ENCODE measurements at regions not wholly inside any gene's neighbourhood (a gene's known extent, or its start where the extent isn't known, plus 50 kb on each side); places are given as distances from the start of the nearest gene placed in this dataset.
A peak's percentile ranks its signal among the peaks of the same experiment; 100 is the strongest.

DNA sequence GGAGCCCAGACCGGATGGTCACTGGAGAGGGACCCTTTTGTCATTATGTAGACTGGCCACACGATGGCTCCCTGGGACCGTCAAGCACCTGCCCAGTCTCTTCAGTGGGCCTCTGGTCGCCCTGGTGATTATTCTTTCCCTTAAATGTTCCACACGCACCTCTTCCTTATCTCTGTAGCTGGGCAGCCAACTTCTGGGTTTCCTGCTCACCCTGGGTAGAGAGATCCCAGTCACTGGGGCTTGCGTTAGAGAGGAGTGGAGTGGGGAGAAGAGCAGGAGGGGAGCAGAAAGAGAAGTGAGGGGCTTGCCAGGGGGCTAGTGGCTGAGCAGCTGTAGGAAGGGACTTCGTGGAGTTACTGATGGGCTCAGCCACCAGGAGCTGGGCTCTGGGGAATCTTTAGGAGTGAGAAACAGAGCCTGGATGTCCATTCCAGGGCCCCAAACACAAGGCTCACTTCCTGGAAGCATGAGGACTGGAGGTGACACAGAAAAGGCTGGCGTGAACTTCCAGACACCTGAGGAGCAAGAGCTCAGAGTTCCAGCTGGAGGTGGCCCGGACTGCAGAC lies 150.1 kb downstream of the DHX35 start:
- DNase-seq (ENCODE audit: low read depth in 2 of 2), result no peak

DNA sequence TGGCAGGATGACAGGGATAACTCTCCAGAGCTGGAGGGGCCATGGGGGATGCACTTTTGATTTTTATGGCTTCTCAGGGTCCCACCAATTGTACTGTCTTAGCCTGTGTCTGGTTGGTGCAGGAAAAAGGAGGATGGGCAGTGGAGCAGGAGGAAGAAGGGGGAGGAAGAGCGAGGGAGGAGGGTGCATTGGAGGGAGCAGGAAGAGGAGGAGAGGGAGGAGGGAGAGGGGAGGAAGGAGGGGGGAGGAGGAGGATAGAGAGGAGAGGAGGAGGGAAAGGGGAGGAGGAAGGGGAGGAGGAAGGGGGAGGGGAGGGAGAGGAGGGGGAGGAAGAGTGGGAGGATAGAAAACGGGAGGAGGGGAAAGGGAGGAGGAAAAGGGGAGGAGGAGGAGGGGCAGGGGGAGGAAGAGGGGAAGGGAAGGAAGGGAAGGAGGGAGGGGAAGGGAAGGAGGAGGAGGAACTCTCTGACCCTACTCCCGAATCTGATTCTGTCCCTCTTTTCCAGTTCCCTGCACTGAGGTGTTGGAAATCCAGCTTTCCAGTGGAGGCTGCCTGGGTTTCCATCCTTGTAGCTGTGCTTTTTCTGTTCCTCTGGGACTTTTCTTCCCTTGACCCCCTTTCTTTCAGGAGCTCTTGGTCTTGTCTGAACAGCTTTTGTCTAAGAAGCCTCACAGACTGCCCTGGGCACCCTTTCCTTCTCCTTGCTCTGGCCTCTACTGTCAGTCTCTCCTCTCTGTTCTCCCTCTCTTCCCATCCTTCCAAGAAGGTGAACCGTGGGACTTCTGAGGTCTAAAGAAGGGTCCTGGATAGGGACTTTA lies 149.4 kb downstream of the DHX35 start:
- DNase-seq (ENCODE audit: low read depth in 2 of 2), result no peak

DNA sequence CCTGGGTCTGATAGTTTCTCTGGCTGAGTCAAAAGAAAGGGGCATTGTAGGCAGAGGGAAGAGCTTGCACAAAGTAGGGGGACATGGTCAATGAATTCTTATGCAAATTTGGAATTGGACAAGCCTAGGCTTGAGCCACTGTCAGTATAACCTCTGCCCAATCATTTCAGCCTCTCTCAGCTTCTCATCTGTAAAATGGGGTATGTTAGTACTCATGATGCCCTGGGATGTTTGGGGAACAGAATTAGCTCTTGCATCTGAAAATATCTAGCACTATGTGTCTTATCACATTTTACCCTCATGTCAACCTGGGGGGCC lies 148.6 kb downstream of the DHX35 start:
- DNase-seq (ENCODE audit: low read depth in 2 of 2), result no peak

DNA sequence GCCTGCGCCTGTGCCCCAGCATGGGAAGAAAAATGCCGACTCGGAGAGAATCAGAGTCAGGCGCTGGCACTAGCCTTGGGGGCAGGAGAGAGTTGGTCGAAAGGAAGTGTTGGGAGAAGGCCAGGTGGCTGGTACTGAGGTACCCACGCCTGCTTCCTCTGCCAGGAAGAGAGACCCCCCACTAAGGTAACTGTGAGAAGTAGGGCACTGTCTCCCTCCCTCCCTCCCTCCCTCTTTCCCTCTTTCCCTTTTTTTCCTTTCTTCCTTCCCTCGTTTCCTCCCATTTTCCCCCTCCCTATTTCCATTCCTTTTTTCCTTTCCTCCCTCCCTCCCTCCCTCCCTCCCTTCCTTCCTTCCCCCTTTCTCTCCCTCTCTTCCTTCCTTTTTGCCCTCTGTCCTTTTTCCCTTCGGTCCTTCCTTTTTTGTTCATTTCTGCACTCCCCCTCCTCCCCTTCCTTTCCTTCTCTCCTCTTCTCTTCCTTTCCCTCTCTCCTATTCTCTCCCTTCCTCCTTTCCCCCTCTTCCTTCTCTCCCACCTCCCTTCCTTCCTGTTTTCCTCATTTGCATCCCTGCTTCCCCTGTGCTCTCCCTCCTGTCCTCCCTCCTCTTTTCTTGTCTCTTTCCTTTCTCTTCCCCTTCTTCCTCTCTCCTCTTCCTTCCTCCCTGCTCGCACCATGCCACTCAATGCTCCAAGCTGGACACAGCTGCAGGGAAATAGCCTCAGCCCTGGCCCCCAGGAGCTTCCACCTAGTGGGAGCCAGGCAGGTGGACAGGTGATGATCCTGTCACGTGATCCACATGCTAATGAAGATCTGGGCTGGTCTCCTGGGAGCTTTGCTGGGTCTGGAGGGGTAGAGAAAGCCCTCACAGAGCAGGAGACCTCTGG lies 148.0 kb downstream of the DHX35 start:
- no peak for DNase-seq (ENCODE audit: low read depth in 2 of 2)

DNA sequence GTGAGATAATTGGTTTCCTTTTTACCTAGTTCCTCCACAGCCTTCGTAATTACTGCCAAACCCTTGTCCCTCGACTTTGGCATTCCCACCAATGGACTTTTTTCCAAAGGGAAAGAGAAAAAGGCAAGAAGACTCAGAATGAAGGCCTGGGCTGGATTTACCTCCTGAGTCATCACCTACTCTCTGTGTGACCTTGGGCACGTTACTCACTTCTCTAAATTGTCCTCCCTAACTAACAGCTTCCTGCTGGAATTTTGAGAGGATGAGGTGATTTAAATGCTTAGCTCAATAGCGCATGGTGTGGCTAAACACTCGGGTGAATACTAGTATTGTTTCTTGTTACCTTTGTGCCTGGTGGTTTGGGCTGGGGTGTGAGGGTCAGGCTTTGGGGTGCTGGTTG lies 146.6 kb downstream of the DHX35 start:
- peak; percentile 4 for DNase-seq (ENCODE audit: low read depth in 2 of 2)

DNA sequence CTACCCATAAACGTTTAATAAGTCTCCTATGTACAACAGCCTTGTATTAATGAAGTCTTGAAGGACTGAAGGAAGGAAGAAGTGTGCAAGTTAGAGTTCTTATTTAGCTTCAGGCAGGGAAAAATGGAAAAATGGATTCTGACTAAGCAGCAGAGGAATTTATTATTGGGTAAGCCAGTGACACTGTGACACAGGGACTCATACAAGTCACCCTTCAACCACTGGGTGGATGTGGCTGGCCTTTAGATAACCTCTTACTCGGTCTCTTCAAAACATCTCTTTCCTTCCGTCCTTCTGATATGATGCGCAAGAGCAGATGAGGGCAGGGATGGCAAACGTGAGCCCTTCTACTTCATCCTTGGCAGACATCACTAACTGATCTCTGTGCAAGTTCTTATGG lies 145.6 kb downstream of the DHX35 start:
- DNase-seq (ENCODE audit: low read depth in 2 of 2), result no peak

DNA sequence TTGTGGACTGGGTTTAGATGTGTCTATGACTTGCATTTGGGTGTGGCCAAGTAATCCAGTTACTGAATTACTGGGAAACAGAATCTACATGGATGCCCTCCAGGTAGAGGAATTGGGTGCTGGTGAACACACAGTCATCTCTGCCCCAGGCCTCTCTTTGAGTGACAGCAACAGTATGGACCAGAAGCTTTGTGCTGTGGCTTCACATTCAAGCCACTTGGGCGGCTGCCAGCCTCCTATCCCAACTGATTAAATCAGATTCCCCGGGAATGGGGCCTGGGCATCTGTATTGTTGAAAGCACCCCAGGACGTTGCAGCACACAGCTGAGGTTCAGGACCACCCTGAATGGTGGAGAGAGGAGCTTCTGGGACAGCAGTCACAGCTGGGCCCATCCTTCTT lies 144.6 kb downstream of the DHX35 start:
- no peak for DNase-seq (ENCODE audit: low read depth in 2 of 2)

DNA sequence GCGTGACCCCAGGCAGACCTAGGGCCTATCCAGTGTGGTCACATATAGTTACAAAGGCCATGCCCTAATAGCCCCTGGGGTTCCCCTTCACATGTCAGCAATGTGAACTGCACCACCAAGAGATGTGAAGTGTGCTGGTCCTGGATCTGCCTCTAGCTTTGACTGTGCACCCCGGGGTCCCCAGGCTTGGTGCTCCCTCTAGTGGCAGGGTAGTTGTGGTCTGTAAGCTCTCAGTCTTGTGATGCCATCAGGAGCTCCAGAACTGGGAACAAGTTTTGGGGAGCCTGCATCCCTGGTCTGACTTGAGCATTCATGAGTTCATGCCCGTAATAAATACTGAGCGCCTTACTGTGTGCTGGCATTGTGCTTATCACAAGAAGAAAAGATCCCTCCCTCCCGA lies 143.4 kb downstream of the DHX35 start:
- no peak for DNase-seq (ENCODE audit: low read depth in 2 of 2)

DNA sequence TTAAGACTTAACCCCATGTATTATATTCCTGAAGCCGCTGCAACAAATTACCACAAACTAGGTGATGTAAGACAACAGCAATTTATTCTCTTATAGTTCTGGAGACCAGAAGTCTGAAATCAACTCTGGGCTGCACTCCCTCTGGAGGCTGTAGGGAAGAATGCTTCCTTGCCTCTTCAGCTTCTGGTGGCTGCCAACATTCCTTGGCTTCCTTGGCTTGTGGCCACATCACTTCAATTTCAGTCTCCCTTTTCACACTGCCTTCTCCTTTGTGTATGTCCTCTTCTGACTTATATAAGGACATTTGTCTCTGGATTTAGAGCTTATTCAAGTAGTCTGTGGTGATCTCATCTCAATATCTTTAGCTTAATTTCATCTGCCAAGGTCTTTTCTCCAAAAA lies 141.6 kb downstream of the DHX35 start:
- DNase-seq (ENCODE audit: low read depth in 2 of 2), result no peak

DNA sequence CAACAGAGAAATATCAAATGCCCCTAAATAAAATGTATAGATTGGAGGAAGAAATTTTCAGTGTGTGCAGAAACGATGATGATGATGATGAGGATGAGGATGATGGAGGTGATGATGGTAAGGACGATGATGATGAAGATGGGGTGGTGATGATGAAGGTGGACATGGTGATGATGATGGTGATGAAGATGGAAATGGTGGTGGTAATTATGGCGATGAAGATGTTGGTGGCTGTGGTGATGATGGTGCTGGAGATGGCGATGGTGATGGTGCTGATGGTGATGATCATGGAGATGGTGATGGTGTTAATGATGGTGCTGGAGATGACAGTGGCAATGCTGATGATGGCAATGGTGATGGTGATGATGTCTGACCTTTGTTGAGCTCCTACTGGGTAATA lies 141.2 kb downstream of the DHX35 start:
- DNase-seq (ENCODE audit: low read depth in 2 of 2), result no peak

DNA sequence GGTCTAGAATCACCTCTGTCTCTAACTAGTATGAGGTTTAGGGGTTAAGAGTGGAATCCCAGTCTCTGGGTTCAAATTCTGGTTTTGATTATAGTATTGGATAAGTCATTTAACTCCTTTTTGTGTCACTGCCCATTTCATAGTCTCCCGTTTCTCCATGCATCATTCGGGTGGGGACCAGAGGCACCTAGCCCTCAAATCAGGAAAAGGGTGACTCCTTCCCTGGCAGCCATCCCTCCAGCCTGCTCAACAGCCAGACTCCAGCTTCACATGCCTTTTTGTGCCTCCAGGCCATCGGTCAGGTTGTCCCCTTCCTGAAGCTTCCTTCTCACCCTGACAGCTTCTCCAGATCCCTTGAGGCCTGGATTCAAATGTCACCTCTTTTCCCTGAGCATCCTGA lies 139.8 kb downstream of the DHX35 start:
- DNase-seq (ENCODE audit: low read depth in 2 of 2), result no peak

DNA sequence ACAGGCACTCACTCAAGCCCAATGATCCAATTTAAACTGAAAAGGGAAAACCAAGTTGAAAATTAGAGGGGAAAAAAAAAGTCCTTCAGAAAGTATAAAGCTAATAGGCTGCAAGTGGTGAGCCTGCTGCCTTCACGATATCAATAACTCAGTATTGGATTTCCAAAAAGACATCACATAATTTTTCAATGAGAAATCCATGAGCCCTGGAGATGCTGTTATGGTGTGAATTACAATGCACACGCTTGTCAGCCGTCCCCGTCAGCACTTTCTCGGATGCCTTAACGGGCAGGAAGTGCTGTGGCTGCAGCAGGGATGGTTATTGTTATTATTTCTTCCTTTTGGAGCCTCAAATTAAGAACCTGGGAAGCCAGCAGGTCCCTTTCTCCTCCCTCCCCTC lies 138.5 kb downstream of the DHX35 start:
- DNase-seq (ENCODE audit: low read depth in 2 of 2), result no peak

DNA sequence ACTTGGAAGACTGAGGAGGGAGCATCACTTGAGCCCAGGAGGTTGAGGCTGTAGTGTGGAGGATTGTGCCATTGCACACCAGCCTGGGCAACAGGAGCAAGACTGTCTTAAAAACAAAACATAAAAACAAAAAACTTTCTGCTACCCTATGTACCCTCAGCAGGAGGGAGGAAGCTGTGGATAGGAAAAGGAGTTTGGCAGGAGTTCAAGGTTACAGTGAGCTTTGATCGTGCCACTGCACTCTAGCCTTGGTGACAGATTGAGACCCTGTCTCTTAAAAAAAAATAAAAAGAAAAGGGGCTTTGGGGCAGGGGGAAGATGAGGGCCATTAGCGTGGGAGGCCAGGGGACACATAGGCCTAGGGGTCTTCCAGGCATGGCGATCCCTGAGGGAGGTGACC lies 135.7 kb downstream of the DHX35 start:
- DNase-seq (ENCODE audit: low read depth in 2 of 2), result no peak

DNA sequence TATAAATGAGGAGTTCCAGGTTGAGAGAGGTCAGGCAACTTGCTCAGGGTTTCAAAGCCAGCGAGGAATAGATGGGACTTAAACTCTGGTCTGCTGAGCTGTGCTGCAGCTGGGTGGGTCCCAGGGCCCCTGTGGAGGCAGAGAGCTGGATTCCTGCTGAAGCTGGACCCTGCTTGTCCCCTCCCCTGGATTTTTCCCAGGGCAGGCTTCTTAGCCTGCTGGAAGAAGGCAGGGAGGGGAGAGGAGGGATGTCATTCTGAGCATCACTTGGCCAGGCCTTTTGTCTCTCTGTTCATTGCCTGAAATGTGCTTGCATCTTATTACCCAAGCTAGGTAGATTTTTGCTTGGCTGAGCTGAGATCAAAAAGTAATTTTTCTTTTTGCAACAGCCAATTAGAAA lies 133.7 kb downstream of the DHX35 start:
- no peak for DNase-seq (ENCODE audit: low read depth in 2 of 2)

DNA sequence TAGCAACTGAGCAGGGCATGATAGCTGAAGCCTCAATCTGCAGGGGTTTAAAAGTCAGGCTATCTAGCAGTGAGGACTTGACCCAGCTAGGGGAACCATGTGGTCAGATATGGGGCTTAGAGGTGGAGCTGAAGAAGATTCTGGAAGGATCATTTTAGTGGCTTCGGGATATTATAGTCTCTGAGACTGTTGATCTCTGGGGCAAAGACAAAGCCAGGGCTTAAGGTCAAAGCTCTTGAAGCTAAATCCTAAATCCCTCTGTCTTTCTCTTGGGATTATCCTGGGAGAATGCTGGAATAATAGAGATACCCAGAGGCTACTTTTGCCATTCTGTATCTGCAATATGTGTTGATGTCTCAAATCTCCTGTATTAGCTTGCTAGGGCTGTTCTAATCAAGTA lies 132.2 kb downstream of the DHX35 start:
- DNase-seq (ENCODE audit: low read depth in 2 of 2), result no peak

DNA sequence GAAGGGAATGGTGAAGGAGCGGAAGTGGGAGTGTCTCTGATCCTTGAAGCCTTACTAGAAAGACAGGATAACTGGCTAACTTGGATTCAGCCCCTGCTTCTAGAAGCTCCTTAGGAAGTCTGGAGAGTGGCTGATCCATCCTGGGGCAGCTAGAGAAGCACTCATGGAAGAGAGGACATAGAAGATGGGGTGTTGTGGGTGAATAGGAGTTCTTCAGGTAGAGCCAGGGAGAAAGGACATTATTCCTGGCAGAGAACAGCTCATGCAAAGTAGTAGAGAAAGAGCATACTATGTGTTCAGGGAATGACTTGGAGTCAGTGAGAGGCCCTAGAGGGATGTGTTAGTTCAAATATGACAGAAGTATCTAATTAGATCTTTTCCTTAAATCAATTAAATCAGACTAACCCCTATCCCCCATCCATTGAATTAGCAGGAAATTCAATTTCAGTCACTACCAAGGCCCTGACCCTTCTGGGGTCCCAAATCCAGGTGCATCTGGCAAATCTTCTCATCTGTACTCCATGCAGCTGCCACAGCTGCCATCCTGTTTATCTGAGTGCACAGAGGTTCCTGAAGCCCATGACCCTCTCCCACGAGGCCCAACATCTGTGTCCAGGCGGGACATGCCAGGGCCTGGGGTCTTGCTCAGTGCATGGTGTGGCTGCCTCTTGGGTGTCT lies 130.7 kb downstream of the DHX35 start:
- no peak for DNase-seq (ENCODE audit: low read depth in 2 of 2)

DNA sequence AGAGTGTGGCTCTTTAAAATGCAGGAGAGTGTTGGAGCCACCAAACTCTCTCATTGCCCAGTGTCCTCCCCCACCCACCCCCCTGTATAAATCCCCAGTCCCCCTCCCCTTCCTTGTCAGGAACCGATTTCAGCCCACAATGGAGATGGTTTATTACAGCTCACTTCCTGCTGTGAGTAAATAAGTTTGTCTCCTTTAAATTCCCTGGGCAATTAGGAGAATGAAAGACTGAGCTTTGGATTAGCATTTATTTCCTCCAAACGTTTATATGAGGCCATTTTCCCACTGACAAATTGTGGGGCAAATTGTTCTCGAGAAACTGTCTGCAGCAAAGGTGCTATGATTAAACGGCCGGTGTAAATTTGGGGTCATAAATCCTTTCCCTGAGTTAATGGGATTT lies 128.8 kb downstream of the DHX35 start:
- DNase-seq (ENCODE audit: low read depth in 2 of 2), result no peak

DNA sequence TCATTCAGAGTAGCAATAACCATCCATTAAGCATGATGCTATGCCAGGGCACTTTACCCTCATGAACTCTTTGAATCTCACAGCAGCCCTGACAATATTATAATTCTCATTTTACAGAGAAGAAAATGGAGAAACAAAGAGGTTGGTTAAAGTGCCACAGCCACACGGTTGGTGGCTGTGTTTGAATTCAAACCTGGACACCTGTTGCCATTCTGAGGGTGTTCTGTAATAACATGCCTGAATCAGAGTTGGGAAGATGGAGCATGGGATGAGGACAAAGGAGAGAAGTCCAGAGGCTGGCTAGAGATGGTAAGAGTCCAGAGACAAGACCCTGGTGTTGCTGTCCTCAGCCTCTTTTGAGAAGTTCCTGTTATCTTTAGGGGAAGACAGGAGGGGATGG lies 127.7 kb downstream of the DHX35 start:
- DNase-seq (ENCODE audit: low read depth in 2 of 2), result no peak

All from fibroblast of skin of left quadriceps (primary cell).